HG03095 (cell line): ENCODE measurements at regions not wholly inside any gene's neighbourhood (a gene's known extent, or its start where the extent isn't known, plus 50 kb on each side); places are given as distances from the start of the nearest gene placed in this dataset.

Experiments used
- ATAC-seq: cut with Tn5 transposase; IDR thresholded peaks from one replicate; pipeline ENCODE4 v1.9.1; 2021; ENCODE audit warnings: moderate library complexity; ENCODE audit not compliant: unreplicated experiment

DNA sequence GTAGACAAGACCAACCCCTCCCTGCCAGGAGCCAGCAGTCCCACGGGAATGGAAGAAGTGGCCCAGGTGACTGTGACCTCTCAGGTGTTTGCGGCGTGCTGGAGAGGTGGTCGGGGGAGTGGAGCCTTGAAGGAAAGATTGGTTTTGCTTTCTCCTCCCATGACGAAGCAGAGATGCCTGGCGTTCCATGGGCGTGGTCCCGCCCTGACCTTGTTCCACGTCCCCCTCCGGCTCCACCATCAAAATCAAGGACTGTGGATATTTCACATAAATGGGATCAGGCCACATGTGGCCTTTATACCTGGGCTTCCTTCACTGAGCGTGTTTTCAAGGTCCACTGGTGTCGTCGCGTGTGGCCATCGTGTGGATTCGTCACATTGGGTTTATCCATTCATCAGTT is 270.6 kb upstream of the TNRC6C start:
- ATAC-seq, result no peak

DNA sequence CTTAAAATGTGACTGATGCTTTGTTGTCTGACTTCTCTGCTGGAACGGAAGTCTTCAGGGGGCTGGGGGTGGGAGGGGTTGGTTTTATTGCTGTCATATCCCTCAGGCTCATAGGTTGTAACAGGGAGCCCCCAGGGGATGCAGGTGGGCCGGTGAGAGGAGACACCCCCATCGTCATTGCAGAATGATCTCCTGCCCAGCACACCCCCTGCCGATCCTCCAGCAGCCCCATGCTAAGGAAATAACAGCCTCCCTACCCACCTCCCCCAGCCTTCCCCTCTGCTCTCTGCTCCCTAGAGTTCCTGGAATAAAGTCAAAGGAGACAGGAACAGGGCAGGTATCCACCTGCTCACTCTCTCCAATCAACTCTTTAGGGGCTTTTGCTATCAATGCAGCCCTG is 270.1 kb upstream of the TNRC6C start:
- no peak for ATAC-seq

DNA sequence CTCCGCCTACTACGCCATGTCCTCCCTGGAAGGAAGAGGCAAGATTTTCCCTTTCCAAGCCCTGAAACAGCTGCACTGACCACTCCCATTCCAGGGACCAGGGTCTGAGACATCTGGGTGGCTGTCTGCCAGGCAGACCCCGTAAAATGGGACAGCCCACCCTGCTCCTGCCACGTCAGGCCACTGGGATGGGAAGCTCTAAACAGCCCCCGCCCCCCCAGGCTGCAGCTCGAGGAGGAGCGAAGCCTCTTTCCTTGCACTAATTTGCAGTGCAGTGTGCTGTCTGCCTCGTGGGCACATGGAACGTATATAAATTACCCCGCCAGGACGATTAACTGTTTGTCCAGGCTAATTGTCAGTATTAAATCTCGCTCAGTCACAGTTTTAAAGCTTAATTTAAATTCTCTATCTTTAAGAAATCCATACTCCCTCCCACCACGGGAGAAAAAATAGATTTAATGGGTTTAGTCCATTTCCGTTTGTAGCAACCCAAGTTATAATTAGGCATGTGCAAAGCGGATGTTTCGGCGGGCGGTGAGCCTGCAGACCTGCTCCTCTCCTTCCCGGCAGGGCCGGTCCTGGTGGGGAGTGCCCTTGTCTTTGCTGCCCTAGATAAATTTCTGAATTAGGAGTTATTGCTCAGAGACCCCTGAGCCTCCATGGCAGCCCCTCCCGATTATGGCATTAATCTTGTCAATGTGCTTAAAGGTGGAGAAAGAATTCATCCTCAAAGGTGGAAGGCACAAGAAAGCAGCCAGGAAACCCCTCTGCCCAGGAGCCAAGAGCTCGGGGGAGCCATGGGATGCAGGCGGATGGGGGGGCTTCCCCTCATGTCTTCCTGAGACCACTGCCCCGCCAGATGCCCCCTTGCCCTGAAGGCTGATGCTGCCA is 268.0 kb upstream of the TNRC6C start:
- ATAC-seq, result no peak

DNA sequence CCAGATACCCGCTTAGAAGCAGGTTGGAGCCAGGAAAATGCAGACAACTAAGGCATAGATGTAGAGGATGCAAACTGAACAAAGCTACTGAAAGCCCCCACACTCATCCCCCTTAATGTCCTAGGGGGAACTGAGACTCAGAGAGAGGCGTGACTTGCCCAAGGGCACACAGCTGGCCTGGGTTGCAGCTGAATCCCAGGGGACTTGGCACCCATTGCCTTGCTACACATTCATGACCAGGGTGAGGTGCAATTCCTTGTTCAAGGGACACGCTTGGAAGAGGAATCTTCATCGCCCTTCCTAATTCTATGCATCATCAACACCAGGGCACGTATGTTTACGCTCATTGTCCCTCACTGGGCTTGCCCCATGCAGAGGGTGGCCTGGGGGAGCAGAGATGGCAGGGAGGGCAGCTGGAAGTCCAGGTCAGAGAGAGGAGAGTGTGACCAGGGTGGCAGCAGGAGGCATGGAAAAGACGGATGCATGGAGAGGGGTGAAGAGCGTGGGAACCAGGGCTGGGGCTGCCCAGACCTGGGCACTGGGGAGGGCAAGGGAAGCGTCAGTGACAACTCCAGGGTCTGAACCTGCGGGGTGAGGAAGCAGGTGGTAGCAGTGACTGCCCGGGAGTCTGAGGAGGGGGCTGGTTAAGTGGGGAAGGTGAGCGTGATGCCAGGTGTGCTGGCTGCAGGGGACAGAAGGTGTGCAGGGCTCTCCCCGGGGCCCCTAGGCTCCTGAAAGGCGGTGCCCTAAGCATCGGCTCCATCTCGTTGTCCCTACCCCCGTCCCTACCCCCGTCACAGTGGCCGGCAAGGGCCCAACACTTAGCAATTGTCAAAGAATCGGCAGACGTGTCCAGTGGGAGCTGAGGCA is 267.1 kb upstream of the TNRC6C start:
- ATAC-seq, result no peak

DNA sequence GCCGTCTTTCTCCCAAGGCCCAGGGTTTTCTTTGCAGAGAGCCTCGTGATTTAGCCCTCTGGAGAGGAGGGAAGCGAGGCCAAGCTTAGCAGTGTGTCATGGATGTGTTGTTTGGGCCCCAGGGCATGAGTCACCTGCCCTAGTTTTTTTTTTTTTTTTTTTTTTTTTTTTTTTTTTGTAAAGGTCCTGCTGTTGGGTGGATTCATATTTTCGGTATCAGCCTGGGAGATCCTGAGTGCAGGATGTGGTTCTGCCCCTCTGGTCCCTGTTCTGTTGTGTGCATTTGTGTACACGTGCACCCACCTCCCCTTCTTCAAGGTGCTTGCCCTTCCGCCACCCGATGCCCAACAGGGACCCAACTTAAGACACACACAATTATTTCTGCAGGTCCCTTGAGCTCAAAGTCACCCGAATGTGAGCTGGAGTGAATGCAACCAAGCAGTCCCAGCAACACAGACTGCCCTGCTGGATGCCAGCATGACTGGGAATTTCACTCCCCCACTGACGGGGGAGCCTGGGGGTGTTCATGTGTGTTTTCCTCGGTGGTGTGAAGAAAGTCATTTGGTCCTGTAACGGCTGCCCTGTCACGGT is 265.8 kb upstream of the TNRC6C start:
- ATAC-seq, result no peak

DNA sequence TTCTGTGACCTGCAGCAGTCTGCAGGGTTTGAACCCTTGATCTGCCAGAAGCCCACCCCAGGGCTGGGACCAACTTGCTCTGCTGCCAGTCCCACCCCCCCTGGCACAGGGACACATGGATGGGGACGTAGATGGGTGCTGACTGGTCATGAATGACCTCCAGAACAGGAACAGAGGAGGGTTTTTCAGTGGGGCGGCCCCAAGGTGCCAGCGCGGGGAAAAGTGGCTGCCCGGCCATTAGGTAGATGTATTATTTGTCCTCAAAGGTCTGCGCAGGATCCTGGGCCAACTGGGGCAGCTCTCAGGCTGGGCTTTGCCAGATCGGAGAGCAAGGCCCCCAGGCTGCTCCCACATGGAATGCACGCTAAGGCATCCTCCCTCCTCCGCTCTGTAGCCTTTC is 265.2 kb upstream of the TNRC6C start:
- ATAC-seq, result no peak

DNA sequence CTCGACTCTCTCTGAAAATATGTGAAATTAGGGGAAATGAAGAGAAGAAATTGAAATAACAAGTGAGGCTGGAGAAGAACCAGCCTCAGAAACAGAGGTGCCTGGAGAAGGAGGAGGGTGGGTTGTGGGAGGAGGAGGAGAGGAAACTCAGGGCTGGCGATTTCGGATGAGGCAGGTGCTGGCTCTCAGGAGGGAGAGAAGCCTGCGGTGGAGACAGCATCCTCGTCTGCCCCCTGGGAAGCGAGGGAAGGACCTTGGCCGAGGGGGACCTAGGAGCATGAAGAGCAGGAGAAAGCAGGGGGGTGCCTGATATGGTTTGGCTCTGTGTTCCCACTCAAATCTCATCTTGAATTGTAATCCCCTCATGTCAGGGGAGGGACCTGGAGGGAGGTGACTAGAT is 264.7 kb upstream of the TNRC6C start:
- ATAC-seq, result no peak

DNA sequence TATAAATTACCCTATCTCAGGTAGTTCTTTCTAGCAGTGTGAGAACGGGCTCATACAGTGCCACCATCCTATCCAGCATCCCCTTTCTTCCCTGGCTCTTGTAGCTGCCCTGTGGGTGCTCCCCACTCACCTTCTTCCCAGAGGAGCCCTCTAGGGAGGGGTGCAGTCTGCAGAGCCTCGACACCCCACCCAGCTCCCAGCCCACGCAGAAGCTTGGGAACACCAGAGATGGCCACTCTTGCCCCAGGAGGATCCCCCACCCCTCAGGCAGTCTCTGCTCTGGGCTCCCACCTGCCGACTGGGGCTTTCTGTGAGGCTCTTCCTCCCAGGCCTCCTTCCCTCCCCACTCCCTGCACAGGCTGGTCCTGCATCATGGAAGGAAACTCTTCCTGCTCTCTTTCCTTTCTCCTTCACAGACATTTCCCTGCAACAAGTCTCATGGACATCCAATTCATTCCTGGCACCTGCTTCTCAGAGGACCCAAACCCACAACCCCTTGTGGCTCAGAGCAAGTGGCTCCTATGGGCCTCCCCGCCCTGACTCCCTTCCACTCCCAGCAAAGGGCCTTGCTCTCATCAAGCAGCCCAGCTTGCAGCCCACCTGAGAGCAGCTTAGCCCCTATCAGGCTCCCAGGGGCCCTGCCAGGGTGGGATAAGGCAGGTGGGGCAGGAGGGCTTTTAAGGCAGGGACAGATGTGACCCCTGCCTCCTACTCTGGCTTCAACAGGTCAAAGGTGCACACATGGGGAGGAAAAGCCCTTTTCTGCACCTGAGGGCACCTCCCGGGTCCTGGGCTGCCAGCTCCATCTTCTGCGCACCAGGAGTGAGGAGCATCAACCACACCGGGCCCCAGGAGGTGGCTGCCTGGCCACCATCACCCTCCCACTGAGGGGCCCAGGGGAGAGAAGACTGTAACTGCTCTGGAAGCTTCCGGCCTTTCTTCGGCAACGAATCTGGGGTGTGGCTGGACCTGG is 263.8 kb upstream of the TNRC6C start:
- ATAC-seq, result no peak

DNA sequence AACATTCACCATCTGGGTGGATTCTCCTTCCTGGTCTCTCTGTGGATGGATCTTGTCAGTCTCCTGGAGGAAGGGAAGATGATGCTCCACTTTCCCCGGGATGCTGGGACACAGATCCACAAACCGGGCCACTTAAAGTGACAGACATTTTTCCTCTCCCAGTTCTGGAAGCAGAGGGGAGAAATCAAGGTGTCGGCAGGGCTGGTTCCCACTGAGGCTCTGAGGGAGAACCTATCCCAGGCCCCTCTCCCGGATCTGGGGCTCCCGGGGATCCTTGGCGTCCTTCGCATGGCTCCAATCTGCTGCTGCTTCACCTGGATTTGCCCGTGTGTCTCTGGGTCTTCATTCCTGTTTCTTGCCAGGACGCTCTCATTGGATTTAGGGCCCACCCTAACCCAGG is 263.1 kb upstream of the TNRC6C start:
- ATAC-seq, result no peak

DNA sequence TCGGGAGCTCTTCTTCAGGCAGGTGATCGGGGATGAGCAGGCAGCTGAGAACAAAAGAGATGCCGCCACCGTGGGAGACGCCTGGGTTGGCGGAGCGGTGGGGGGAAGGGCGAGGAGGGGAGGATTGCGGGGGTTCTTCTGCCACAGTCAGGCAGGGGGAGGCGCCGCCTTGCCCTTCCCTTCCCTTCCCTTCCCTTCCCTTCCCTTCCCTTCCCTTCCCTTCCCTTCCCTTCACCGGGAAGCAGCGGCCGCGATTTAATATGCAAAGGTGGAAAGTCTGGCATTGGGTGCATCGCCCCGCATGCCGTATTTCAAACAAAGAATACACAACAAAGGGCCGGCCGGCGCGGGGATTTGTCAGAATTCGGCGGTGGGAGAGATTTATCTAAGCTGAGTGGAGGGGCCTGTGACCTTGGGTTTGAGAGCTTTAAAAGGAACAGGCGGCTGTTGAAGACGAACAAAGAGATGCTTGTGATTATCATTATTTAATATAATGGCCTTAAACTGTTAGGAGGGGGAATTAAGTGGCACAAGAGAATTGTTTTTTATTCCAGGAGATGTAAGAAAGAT is 262.3 kb upstream of the TNRC6C start:
- no peak for ATAC-seq

DNA sequence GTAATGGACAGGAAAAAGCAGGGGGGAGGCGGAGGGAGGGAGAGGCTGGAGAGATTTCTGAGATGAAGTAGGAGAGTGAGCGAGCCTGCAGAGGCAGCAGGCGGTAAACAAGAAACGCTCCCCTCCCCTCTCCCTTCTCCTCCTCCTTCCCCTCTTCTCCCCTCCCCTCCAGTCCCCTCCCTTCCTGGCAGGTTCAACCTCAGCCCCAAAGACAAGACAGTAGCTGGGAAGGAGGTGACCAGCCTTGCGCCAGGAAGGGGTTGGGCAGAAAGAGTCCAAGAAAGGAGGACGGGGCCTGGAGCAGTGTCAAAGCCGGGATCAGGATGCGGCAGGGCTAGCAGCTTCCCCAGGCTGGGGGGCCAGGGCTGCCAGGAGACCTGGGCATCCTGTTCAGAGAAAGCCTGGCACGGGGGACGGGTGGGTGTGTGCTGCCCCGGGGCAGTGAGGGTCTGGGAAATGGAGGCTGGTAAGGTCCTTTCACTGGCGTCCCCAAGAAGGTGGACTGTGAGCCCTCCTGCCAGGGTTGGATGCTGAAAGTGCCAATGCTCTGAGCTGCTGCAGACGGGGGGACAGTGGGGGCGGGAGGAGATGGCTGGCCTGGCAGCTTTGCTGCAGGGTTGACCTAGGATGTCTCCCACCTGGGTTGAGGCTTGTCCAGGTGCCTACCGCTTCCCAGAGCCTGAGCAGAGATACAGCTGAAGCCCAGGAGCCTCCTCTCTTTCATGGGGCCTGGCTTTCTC is 261.6 kb upstream of the TNRC6C start:
- no peak for ATAC-seq

DNA sequence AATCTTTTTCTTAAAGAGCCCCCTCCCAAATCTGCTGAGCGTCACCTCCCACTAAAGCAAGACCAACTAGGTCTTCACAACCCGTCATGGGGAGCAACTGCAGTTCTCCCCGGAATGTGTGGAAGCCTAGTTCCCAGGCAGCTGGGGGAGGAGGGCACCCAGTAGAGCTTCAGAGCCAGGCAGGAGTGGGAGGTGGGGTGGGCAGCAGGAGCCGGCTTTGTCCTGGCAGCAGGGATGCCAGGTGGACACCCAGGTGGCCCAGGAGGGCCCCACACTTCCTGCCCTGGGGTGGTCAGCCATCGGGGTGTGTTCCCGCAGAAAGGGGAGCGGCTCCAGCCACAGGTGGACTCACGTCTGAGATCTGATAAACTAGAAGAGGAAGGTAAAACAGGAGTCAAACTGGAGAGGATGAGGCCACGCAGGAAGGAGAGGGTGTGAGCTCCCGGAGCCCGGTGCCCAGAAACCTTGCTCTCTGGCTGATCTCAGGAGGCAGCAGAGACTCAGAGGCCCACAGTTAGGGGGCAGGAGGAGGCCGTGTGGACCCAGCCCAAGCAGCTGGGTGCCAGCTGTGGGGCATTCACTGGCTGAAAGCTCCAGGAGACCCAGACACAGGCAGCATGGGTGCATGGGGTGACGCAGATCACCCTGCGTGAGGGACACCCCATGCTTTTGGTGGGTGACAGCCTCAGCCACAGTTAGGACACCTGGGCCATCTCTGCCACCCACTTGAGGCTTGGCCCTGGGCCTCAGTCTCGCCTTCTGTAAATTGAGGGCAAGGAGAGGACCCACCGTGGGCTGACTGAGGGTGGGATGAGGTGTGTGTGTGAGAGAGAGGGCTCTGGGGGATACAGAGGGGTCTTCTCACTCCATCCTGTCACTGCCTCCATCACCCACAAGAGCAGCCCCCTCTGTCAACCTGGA is 260.8 kb upstream of the TNRC6C start:
- ATAC-seq, result no peak

DNA sequence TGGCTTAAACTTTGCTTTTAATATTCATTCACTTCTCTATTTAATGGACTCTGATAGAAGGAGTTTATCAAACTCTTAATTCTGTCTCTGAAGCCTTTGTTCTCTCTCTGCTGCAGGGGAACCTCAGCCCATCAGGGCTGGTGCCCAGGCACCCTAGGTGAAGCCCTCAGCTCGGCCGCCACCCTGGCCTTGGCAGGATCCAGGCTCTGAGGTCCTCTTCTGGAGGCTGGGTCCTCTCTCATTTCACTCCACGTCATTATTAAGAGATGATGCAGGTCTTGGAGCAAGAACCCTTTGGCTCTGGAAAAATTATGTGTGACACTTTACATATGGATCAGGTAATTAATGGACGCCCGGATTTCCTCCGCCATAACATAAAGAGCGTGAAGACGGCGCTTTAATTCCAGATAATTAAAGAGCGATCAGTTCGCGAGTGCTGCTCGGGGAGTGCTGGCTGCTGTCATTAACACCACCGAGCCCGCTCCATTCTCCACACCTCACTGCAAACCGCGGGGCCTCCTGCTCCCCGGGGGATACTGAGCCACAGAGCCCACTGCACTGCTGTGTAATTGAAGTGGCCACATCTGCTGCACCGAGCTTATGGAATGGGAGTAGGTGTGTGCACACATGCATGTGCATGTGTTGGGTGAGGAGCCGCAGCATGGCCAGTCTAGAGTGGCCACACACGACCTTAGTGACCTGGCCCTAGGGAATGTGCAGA is 259.4 kb upstream of the TNRC6C start:
- ATAC-seq, result no peak

DNA sequence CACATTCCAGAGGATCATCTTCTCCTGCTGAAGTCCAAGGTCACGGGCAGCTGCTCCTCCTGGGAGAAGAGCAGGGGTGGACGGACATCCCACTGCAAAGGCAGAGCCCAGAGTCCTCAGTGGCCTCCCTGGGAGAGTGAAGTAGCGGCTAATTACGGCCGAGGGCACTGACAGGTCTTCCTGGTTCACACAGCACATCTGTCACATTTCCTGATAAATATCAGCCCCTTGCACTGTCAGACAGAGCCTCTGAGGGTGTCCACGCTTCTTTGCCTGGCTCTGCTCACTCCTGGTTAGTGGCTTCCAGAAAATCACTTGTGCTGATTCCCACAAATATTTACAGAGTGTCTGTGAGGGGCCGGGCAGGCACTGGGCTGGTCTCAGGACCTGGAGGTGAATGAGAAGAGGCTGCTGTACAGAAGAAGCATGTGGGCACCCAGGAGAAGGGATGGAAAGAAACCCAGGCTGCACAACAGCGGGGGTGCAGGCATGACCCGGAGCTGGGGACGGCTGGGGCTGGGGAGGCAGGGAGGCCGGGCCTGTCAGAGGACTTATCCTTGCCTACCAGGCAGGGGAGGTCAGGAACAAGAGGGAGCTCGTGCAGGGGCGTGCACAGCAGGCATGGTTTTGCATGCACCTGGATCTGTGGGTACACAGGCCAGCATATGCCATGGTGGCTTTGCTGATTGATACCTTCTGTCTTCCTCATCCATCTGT is 258.2 kb upstream of the TNRC6C start:
- no peak for ATAC-seq

DNA sequence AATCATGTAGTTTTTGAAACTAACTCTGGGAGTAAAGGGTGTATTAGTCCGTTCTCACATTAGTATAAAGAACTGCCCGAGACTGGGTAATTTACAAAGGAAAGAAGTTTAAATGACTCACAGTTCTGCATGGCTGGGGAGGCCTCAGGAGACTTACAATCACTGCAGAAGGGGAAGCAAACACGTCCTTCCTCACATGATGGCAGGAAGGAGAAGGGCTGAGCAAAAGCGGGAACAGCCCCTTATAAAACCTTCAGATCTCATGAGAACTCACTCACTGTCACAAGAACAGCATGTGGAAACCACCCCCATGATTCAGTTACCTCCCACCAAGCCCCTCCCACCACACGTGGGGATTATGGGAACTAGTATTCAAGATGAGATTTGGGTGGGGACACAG is 256.5 kb upstream of the TNRC6C start:
- ATAC-seq, result no peak

DNA sequence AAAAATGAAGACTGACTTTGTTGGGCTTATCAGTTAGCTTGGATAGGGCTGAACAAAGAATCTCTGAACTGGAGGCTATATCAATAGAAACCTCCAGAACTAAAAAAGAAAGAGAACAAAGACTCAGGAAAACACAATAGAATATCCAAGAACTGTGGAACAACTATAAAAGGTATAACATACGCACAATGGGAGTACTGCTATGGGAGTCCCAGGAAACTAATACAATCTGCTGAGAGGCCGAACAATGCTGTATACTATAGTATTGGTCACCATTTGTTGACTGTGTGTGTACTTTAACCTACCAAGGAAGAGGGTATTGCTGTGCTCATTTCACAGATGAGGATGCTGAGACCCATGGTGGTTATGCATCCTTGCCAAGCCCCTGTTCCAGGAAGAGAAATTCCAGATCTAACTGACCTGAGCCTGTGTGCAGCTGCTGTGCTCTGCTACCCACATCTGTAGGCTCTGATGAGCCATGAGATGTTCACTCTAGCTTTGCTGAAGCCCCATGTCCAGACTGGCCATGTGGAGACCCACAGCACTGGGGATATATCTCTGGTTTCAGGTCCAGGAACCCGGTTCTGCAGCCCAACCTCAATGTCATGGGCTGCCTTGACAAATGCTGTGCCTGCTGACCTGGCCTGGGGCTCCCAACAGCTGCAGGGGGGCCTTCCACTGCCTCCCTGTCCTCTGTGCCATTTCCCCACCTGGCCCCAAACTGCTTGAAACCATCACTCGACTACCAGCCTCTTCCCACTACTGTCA is 254.3 kb upstream of the TNRC6C start:
- no peak for ATAC-seq
